HepG2 (cell line): ENCODE measurements at regions not wholly inside any gene's neighbourhood (a gene's known extent, or its start where the extent isn't known, plus 50 kb on each side); places are given as distances from the start of the nearest gene placed in this dataset.

Experiments used
- ATAC-seq: fragments of 200-7000 bp; cut with Tn5 transposase; 3 replicates; pipeline ENCODE4 v1.9.1; 2020; ENCODE audit warnings: mild to moderate bottlenecking, moderate library complexity
- BruUV-seq: library from RNA; stranded (reverse); fragments of 400-500 nt; replicated peaks from 2 replicates; lab custom pipeline; 2021; lab: Mats Ljungman, UMichigan
- CTCF ChIA-PET: fragments of 300-600 bp; formaldehyde crosslinking; extraction: SDS; loops from one replicate; lab custom pipeline; 2021; ENCODE audit warnings: low total read pairs, inconsistent platforms, low intra/inter-chr PET ratio; lab: Yijun Ruan, JAX
- POLR2A ChIA-PET: fragments of 350-600 bp; sonication (Branson Sonifier 250); formaldehyde crosslinking; loops from one replicate; lab custom pipeline; 2020; ENCODE audit warnings: antibody characterized with exemption, inconsistent platforms; lab: Yijun Ruan, JAX
- DNase-seq: peaks from one replicate; pipeline ENCODE4 v3.0.0-alpha.2; 2015; ENCODE audit warnings: low spot score
- FAIRE-seq: peaks from 3 replicates; lab custom pipeline; 2011; peaks lifted over from hg19 to GRCh38; lab: Jason Lieb, UNC
- H2AFZ ChIP-seq: one replicate; pipeline ENCODE4 v1.6.1; 2011; ENCODE audit warnings: low read length, inconsistent platforms
- H3K27ac ChIP-seq: fragments of 300-600 bp; 3 replicates; pipeline ENCODE4 v1.8.0; 2011; ENCODE audit warnings: mixed run types, mild to moderate bottlenecking, mixed read lengths, low read length, inconsistent platforms; ENCODE audit not compliant: insufficient read depth; ENCODE audit errors: extremely low read length
- H3K27me3 ChIP-seq, 2 experiments: fragments of 200-600 bp in 1 of 2; 2 replicates in 1 of 2; 3 replicates in 1 of 2; pipeline versions ENCODE4 v1.6.0 to v1.8.0; 2011; ENCODE audit warnings: low read length in 2 of 2, mild to moderate bottlenecking in 2 of 2, moderate library complexity in 2 of 2, inconsistent platforms in 1 of 2; ENCODE audit not compliant: insufficient read depth in 2 of 2, control insufficient read depth in 1 of 2
- H3K36me3 ChIP-seq, 2 experiments: fragments of 200-600 bp in 1 of 2; replicated peaks in 1 of 2; 2 replicates in 1 of 2; 3 replicates in 1 of 2; pipeline versions ENCODE4 v1.5.1 to v1.8.0; 2011; ENCODE audit warnings: low read length in 2 of 2, inconsistent platforms in 1 of 2; ENCODE audit not compliant: insufficient read depth in 2 of 2, control insufficient read depth in 1 of 2
- H3K4me1 ChIP-seq: 2 replicates; pipeline ENCODE4 v1.5.1; 2012; ENCODE audit warnings: low read length, inconsistent platforms; ENCODE audit not compliant: insufficient read depth
- H3K4me2 ChIP-seq: 2 replicates; pipeline ENCODE4 v1.6.0; 2011; ENCODE audit warnings: low read depth, low read length, inconsistent platforms
- H3K4me3 ChIP-seq, 3 experiments: fragments of 200-600 bp in 1 of 3; sonication (generic), shearing (Covaris generic) in 1 of 3; replicated peaks in 1 of 3; 2 replicates each; pipeline ENCODE4 v1.5.1; 2011 to 2016; ENCODE audit warnings: low read length in 3 of 3, inconsistent platforms in 2 of 3, low read depth in 2 of 3, mild to moderate bottlenecking in 2 of 3, control low read depth in 1 of 3, mixed read lengths in 1 of 3; ENCODE audit not compliant: insufficient read depth in 1 of 3
- H3K79me2 ChIP-seq: one replicate; pipeline ENCODE4 v1.6.1; 2011; ENCODE audit warnings: low read length, inconsistent platforms; ENCODE audit not compliant: insufficient read depth
- H3K9ac ChIP-seq: 2 replicates; pipeline ENCODE4 v1.6.0; 2011; ENCODE audit warnings: mild to moderate bottlenecking, low read depth, low read length, inconsistent platforms; ENCODE audit not compliant: insufficient read depth
- H3K9me3 ChIP-seq: 2 replicates; pipeline ENCODE4 v1.5.1; 2012; ENCODE audit warnings: mild to moderate bottlenecking, low read length
- H4K20me1 ChIP-seq: 2 replicates; pipeline ENCODE4 v1.6.0; 2011; ENCODE audit warnings: inconsistent platforms, mild to moderate bottlenecking, low read length, moderate library complexity; ENCODE audit not compliant: insufficient read depth
- ATRX ChIP-seq: sonication (generic); formaldehyde crosslinking; IDR thresholded peaks from 2 replicates; pipeline ENCODE4 v1.4.0; 2020; ENCODE audit warnings: missing genetic modification reagents, borderline replicate concordance
- DDIT3 ChIP-seq: sonication (generic); formaldehyde crosslinking; IDR thresholded peaks from 2 replicates; pipeline ENCODE4 v1.4.0; 2020; ENCODE audit warnings: mild to moderate bottlenecking, missing genetic modification reagents
- DRAP1 ChIP-seq: IDR thresholded peaks from 2 replicates; pipeline ENCODE4 v1.6.1; 2016; ENCODE audit warnings: missing genetic modification reagents, missing compliant biosample characterization
- FIP1L1 ChIP-seq: fragments of 200-400 bp; formaldehyde crosslinking; IDR thresholded peaks from 2 replicates; pipeline ENCODE4 v1.6.1; 2018; ENCODE audit warnings: low read depth, mild to moderate bottlenecking, low read length, moderate library complexity, borderline replicate concordance; ENCODE audit not compliant: insufficient read depth
- HIVEP1 ChIP-seq: sonication (generic); formaldehyde crosslinking; IDR thresholded peaks from 2 replicates; pipeline ENCODE4 v1.4.0; 2020; ENCODE audit warnings: mild to moderate bottlenecking, missing genetic modification reagents
- PHB2 ChIP-seq: fragments of 450-650 bp; IDR thresholded peaks from 2 replicates; pipeline ENCODE4 v1.6.1; 2018; ENCODE audit not compliant: partially characterized antibody
- POLR2AphosphoS2 ChIP-seq: IDR thresholded peaks from 2 replicates; pipeline ENCODE4 v1.6.1; 2011; ENCODE audit warnings: low read depth, low read length, improper control_type of control experiment
- THAP8 ChIP-seq: sonication (generic); formaldehyde crosslinking; IDR thresholded peaks from 2 replicates; pipeline ENCODE4 v1.5.1; 2020; ENCODE audit warnings: missing genetic modification reagents, mild to moderate bottlenecking, borderline replicate concordance
- THAP9 ChIP-seq: sonication (generic); formaldehyde crosslinking; IDR thresholded peaks from 2 replicates; pipeline ENCODE4; 2020; ENCODE audit warnings: missing genetic modification reagents, mild to moderate bottlenecking, borderline replicate concordance
- ZBTB26 ChIP-seq: IDR thresholded peaks from 2 replicates; pipeline ENCODE4 v1.6.1; 2016; ENCODE audit warnings: missing compliant biosample characterization, missing genetic modification reagents, borderline replicate concordance
- ZFP36 ChIP-seq: fragments of 150-350 bp; IDR thresholded peaks from 2 replicates; pipeline ENCODE4 v1.6.1; 2018; ENCODE audit warnings: borderline replicate concordance, low read length, low read depth; ENCODE audit not compliant: partially characterized antibody
- ZNF207 ChIP-seq: fragments of 450-650 bp; IDR thresholded peaks from 2 replicates; pipeline ENCODE4 v1.6.1; 2016; ENCODE audit warnings: antibody characterized with exemption, borderline replicate concordance
- ZNF326 ChIP-seq: sonication (generic); formaldehyde crosslinking; IDR thresholded peaks from 2 replicates; pipeline ENCODE4 v1.4.0; 2020; ENCODE audit warnings: missing genetic modification reagents, borderline replicate concordance
- ZNF329 ChIP-seq: sonication (generic); formaldehyde crosslinking; IDR thresholded peaks from 2 replicates; pipeline ENCODE4 v1.9.0; 2021; ENCODE audit warnings: low read depth, mild to moderate bottlenecking, missing genetic modification reagents
- WGBS: methylation state at CpG from one replicate; pipeline ENCODE4 v1.1.6; 2017; ENCODE audit warnings: low lambda C conversion rate; 5-methylcytosine and 5-hydroxymethylcytosine counted together
- in situ Hi-C: cut with HindIII; loops from 2 replicates; pipeline ENCODE4 v1.10.0; 2017; ENCODE audit warnings: low pct_unique_long_range_greater_than_20kb; ENCODE audit not compliant: extremely low pct_ligation_motif_present
- intact Hi-C: fragments of 100-400 bp; cut with micrococcal nuclease; formaldehyde crosslinking; loops from one replicate; pipeline ENCODE4 v1.10.0; 2022; ENCODE audit not compliant: unreplicated experiment

- CTCF ChIA-PET, result no interaction called here
- in situ Hi-C loops, result no loop called here
Observed at GRCh38 chr5:67897980-67898379, 317.6 kb upstream of the PIK3R1 start.

GRCh38 chr5:67897431-67897830 is 318.1 kb upstream of the PIK3R1 start:
- intact Hi-C loops (no loop called here), in situ Hi-C loops (no loop called here)
- FAIRE-seq (no peak), DNase-seq (no peak), ATAC-seq (no peak)
- H3K4me3 ChIP-seq, result no peak overlapping the region
- no peaks in the 10 kb centered on the region for H3K79me2 ChIP-seq
- 18% methylated on average over 3 of the region's 3 CpGs for WGBS
- no peak overlapping the region for H3K9ac ChIP-seq
- BruUV-seq, result no TSS peak
- H4K20me1 ChIP-seq, result no peaks in the 10 kb centered on the region
- H2AFZ ChIP-seq, result no peak overlapping the region
- H3K27ac ChIP-seq, result no peak overlapping the region
- POLR2A ChIA-PET, result no interaction called here
- H3K36me3 ChIP-seq, result no peaks in the 10 kb centered on the region
- CTCF ChIA-PET, result no interaction called here
- H3K4me2 ChIP-seq, result no peak overlapping the region
- 0 out of 5 replicates have a peak, but pooled peaks cover 0 to 3% of the 10 kb centered on the region in 2 experiments for H3K27me3 ChIP-seq
- H3K9me3 ChIP-seq, result no peaks in the 10 kb centered on the region
- no peaks in the 10 kb centered on the region for H3K4me1 ChIP-seq
- no peak for TF ChIP-seq FIP1L1
- no peak for TF ChIP-seq POLR2AphosphoS2
- no peak for TF ChIP-seq DRAP1 (CRISPR knock-in tag)
- no peak for TF ChIP-seq ZBTB26 (CRISPR knock-in tag)
- no peak for TF ChIP-seq ZNF207
- no peak for TF ChIP-seq ZNF326 (CRISPR knock-in tag)
- no peak for TF ChIP-seq HIVEP1 (CRISPR knock-in tag)
- TF ChIP-seq THAP9, result no peak

More at GRCh38 chr5:67897980-67898379, 317.6 kb upstream of the PIK3R1 start:
- no peaks in the 10 kb centered on the region for H3K9me3 ChIP-seq
- no peak overlapping the region for H2AFZ ChIP-seq
- ATAC-seq (no peak), DNase-seq (no peak), FAIRE-seq (no peak)
- no peaks in the 10 kb centered on the region for H3K79me2 ChIP-seq
- TF ChIP-seq ZNF329 (CRISPR knock-in tag) (no peak), ZFP36 (no peak), PHB2 (no peak), ATRX (no peak), THAP8 (no peak), DDIT3 (no peak)
- H3K4me3 ChIP-seq, result no peak overlapping the region
- H3K27me3 ChIP-seq, result 0 out of 5 replicates have a peak, but pooled peaks cover 0 to 3% of the 10 kb centered on the region in 2 experiments
- H3K4me1 ChIP-seq, result no peaks in the 10 kb centered on the region
- H3K36me3 ChIP-seq, result no peaks in the 10 kb centered on the region
- H4K20me1 ChIP-seq, result no peaks in the 10 kb centered on the region
- POLR2A ChIA-PET, result no interaction called here
- no peak overlapping the region for H3K27ac ChIP-seq
- 42% methylated on average over 3 of the region's 3 CpGs for WGBS
- intact Hi-C loops, result no loop called here
- H3K9ac ChIP-seq, result no peak overlapping the region
- no peak overlapping the region for H3K4me2 ChIP-seq
- no TSS peak for BruUV-seq
